ENCODE measurements at regions not wholly inside any gene's neighbourhood (a gene's known extent, or its start where the extent isn't known, plus 50 kb on each side); places are given as distances from the start of the nearest gene placed in this dataset.

DNA sequence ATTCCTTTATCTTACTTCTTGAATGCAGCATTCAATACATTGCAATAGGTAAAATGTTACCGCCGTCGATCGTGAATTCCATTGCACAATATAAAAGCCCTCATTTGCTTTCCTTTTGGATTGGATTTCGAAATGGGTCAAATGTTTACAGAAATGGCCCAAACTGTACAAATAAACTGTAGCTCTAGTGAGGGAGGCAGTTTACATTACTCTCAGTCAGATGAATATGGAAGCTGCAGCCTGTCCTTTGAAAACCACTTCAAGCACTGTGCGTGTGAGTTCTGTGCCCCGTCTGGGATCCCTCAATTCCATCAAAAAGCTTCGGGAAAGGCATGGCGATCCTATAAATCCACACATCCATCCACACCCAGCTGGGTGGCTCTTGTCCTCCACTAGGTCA lies 258.6 kb upstream of the FOXF1 start:
- Histone ChIP-seq H3K4me1 (ENCODE audit: control insufficient read depth, extremely low read depth, insufficient read depth, low read length) (no peaks in the 10 kb centered on the region), H2AFZ (ENCODE audit: low read depth, low read length) (no peak overlapping the region), H3K27me3 (ENCODE audit: control insufficient read depth in 2 of 2, insufficient read depth in 2 of 2, low read length in 2 of 2) (peaks cover 5 to 11% of the 10 kb centered on the region in 2 experiments), H3K4me3 (replicated peaks in 1 of 3; ENCODE audit: insufficient read depth in 1 of 3, low read depth in 1 of 3, low read length in 3 of 3) (no peak overlapping the region), H3K36me3 (ENCODE audit: control insufficient read depth in 2 of 2, extremely low read depth in 1 of 2, insufficient read depth in 2 of 2, low read length in 2 of 2) (no peaks in the 10 kb centered on the region), H3K9me3 (replicated peaks; ENCODE audit: control insufficient read depth, insufficient read depth, low read length) (no peaks in the 10 kb centered on the region), H3K79me2 (ENCODE audit: control insufficient read depth, insufficient read depth, low read length) (no peaks in the 10 kb centered on the region), H3K4me2 (ENCODE audit: insufficient read depth, low read length) (no peak overlapping the region), H3K9ac (replicated peaks; ENCODE audit: extremely low read depth, insufficient read depth, low read length) (no peak overlapping the region), H3K27ac (ENCODE audit: insufficient read depth, low read depth, low read length) (no peak overlapping the region), H3K9me1 (replicated peaks; ENCODE audit: control insufficient read depth, extremely low read depth, insufficient read depth, low read length) (no peaks in the 10 kb centered on the region), H4K20me1 (replicated peaks; ENCODE audit: control insufficient read depth, extremely low read depth, insufficient read depth, low read length) (no peaks in the 10 kb centered on the region)
- ChIA-PET CTCF (interaction anchor here (1.0 to 7.7 kb wide), 14 partner anchors 8 to 274 kb away, joined by 3 to 471 read pairs (median 8); no protein-coding TSS in a partner anchor), POLR2A (no interaction called here)
- TF ChIP-seq FOS (IDR thresholded peaks at IDR 0.05; ENCODE audit: borderline replicate concordance, insufficient read depth, low read length) (no peak), MYC (IDR thresholded peaks at IDR 0.05; ENCODE audit: low read depth, low read length) (no peak), EZH2 (IDR thresholded peaks at IDR 0.05; ENCODE audit: borderline replicate concordance, low read depth, low read length, severe bottlenecking) (no peak), JUN (IDR thresholded peaks at IDR 0.05; ENCODE audit: borderline replicate concordance, insufficient read depth, insufficient read length, low read depth) (no peak), POLR2AphosphoS5 (IDR thresholded peaks at IDR 0.05; ENCODE audit: insufficient read depth, low read depth, low read length) (no peak), GATA2 (IDR thresholded peaks at IDR 0.05; ENCODE audit: insufficient read depth, insufficient read length, low read depth, low read length) (no peak), POLR2A (IDR thresholded peaks at IDR 0.05; ENCODE audit: low read depth, low read length) (no peak)
- TF ChIP-seq, protein P1, sequence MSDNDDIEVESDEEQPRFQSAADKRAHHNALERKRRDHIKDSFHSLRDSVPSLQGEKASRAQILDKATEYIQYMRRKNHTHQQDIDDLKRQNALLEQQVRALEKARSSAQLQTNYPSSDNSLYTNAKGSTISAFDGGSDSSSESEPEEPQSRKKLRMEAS (IDR thresholded peaks at IDR 0.05; ENCODE audit: insufficient read depth, insufficient read length): no peak
- TF ChIP-seq, protein P2, sequence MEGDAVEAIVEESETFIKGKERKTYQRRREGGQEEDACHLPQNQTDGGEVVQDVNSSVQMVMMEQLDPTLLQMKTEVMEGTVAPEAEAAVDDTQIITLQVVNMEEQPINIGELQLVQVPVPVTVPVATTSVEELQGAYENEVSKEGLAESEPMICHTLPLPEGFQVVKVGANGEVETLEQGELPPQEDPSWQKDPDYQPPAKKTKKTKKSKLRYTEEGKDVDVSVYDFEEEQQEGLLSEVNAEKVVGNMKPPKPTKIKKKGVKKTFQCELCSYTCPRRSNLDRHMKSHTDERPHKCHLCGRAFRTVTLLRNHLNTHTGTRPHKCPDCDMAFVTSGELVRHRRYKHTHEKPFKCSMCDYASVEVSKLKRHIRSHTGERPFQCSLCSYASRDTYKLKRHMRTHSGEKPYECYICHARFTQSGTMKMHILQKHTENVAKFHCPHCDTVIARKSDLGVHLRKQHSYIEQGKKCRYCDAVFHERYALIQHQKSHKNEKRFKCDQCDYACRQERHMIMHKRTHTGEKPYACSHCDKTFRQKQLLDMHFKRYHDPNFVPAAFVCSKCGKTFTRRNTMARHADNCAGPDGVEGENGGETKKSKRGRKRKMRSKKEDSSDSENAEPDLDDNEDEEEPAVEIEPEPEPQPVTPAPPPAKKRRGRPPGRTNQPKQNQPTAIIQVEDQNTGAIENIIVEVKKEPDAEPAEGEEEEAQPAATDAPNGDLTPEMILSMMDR (IDR thresholded peaks at IDR 0.05; ENCODE audit: extremely low read depth in 1 of 2, insufficient read depth in 1 of 2, low read depth in 1 of 2, low read length in 2 of 2): no peak
- intact Hi-C loops (cut with micrococcal nuclease) (loop anchor here (1.0 to 5.0 kb wide), 3 partner anchors 91 to 269 kb away; no protein-coding TSS in a partner anchor), dilution Hi-C loops (cut with MboI; ENCODE audit: extremely low pct_ligation_motif_present, low sequenced_read_pairs) (no loop called here)
- no peak for FAIRE-seq
- DNase-seq (ENCODE audit: low read depth, low spot score): no peak
- BruUV-seq (replicated peaks): no TSS peak

Data from endothelial cell of umbilical vein (primary cell).